ENCODE measurements at regions not wholly inside any gene's neighbourhood (a gene's known extent, or its start where the extent isn't known, plus 50 kb on each side); places are given as distances from the start of the nearest gene placed in this dataset.
A peak's percentile ranks its signal among the peaks of the same experiment; 100 is the strongest.

DNA sequence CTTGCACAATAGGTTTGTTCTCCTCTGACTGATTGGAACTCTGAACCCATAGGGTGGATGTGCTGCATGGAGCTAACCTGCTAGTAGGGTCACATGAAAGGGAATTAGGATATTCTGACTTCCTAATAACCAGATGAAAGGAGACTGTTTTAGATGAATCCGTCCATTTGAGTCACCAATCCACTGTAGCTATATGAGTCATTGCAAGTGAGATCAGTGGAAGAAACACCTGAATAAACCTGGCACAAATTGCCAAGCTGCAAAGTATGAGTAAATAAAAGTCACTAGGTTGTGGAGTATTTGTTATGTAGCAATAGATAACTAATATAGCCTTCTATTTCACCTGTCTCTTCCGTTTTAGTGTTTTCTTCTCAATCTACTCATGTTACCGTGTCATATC is 584.4 kb downstream of the PDCD6IP start:
- ChIA-PET POLR2A (no interaction called here), CTCF (no interaction called here)
- H3K4me3 ChIP-seq (ENCODE audit: control insufficient read depth in 1 of 7, extremely low read depth in 1 of 7, insufficient read depth in 4 of 7, low read depth in 2 of 7, low read length in 6 of 7), result no peak overlapping the region
- no peaks in the 10 kb centered on the region for H3K4me1 ChIP-seq (ENCODE audit: control extremely low read depth in 1 of 4, control insufficient read depth in 4 of 4, insufficient read depth in 4 of 4, low read length in 3 of 4)
- no peaks in the 10 kb centered on the region for H3K9me3 ChIP-seq (ENCODE audit: control extremely low read depth in 1 of 5, control insufficient read depth in 4 of 5, insufficient read depth in 2 of 5, low read depth in 1 of 5, low read length in 4 of 5)
- no peak overlapping the region for H3K27ac ChIP-seq (ENCODE audit: insufficient read depth in 1 of 2, low read depth in 1 of 2, low read length in 2 of 2, poor library complexity in 1 of 2, severe bottlenecking in 2 of 2)
- no peak for DNase-seq
- no peaks in the 10 kb centered on the region for H3K36me3 ChIP-seq (ENCODE audit: control insufficient read depth in 4 of 4, insufficient read depth in 4 of 4, low read length in 3 of 4)
- WGBS (ENCODE audit: insufficient coverage), result 96% methylated on average over 2 of the region's 3 CpGs
- no peaks in the 10 kb centered on the region for H3K27me3 ChIP-seq (replicated peaks in 2 of 5; ENCODE audit: control insufficient read depth in 4 of 5, insufficient read depth in 5 of 5, low read length in 4 of 5)

DNA sequence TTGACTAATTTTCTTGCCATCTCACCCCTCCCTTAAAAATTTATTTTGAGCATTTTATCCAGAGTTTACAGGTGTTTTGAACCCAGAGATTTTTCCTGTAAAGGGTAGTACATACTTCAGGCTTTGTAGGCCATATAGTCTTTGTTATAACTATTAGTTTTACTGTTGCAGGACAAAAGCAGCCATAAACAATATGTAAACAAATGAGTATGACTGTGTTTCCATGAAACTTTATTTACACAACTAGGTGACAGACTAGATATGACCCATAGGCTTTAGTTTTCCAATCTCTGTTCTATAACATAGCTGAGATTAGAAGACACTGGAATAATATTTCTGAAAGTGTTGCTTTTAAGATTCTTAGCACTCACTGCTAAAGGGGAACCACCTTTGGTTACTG is 587.9 kb downstream of the PDCD6IP start:
- ChIA-PET CTCF (no interaction called here), POLR2A (no interaction called here)
- Histone ChIP-seq H3K36me3 (ENCODE audit: control insufficient read depth in 4 of 4, insufficient read depth in 4 of 4, low read length in 3 of 4) (no peaks in the 10 kb centered on the region), H3K27ac (ENCODE audit: insufficient read depth in 1 of 2, low read depth in 1 of 2, low read length in 2 of 2, poor library complexity in 1 of 2, severe bottlenecking in 2 of 2) (no peak overlapping the region), H3K4me3 (ENCODE audit: control insufficient read depth in 1 of 7, extremely low read depth in 1 of 7, insufficient read depth in 4 of 7, low read depth in 2 of 7, low read length in 6 of 7) (no peak overlapping the region), H3K4me1 (ENCODE audit: control extremely low read depth in 1 of 4, control insufficient read depth in 4 of 4, insufficient read depth in 4 of 4, low read length in 3 of 4) (no peaks in the 10 kb centered on the region), H3K9me3 (ENCODE audit: control extremely low read depth in 1 of 5, control insufficient read depth in 4 of 5, insufficient read depth in 2 of 5, low read depth in 1 of 5, low read length in 4 of 5) (no peaks in the 10 kb centered on the region), H3K27me3 (replicated peaks in 2 of 5; ENCODE audit: control insufficient read depth in 4 of 5, insufficient read depth in 5 of 5, low read length in 4 of 5) (no peaks in the 10 kb centered on the region)
- DNase-seq, result no peak

DNA sequence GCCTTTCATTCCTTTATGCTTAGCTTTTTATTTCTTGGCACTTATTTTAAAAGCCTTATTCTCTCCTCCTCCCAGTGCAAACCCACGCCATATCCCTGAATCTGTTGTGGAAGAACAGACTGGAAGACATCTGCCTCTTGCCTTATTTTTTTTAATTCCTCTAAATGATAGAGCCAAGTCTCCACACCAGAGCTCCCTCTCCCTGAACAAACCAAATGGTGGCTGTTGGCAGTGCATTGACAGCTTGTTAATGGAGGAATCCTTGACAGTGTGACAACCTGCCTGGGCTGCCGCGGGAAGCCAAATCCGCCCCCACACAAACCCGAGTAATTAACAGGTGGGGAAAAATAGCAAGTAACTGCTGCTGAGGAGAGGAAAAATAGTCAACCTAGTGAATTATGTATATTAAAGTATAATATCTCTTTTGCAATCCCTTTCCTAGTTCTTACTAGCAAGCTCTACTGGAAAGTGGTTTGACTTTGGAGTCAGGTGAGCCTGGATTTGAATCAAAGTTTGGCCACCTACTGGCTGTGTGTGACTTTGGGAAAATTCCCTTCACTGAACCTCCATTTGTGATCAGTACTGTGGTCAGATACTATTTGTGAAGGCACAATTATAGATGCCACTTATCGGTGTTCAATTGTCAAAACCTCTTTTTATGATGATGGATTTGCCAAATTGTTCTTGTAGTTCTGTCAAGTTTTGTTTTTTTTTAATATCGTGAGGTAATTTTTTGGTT is 589.6 kb downstream of the PDCD6IP start:
- Histone ChIP-seq H3K27ac (ENCODE audit: insufficient read depth in 1 of 2, low read depth in 1 of 2, low read length in 2 of 2, poor library complexity in 1 of 2, severe bottlenecking in 2 of 2) (no peak overlapping the region), H3K4me3 (ENCODE audit: control insufficient read depth in 1 of 7, extremely low read depth in 1 of 7, insufficient read depth in 4 of 7, low read depth in 2 of 7, low read length in 6 of 7) (no peak overlapping the region), H3K36me3 (ENCODE audit: control insufficient read depth in 4 of 4, insufficient read depth in 4 of 4, low read length in 3 of 4) (no peaks in the 10 kb centered on the region), H3K4me1 (ENCODE audit: control extremely low read depth in 1 of 4, control insufficient read depth in 4 of 4, insufficient read depth in 4 of 4, low read length in 3 of 4) (no peaks in the 10 kb centered on the region), H3K9me3 (ENCODE audit: control extremely low read depth in 1 of 5, control insufficient read depth in 4 of 5, insufficient read depth in 2 of 5, low read depth in 1 of 5, low read length in 4 of 5) (peaks cover 0 to 3% (median 0%) of the 10 kb centered on the region in 5 experiments), H3K27me3 (replicated peaks in 2 of 5; ENCODE audit: control insufficient read depth in 4 of 5, insufficient read depth in 5 of 5, low read length in 4 of 5) (no peaks in the 10 kb centered on the region)
- DNase-seq, result no peak
- ChIA-PET CTCF (no interaction called here), POLR2A (no interaction called here)
- 93% methylated on average over 3 of the region's 7 CpGs for WGBS (ENCODE audit: insufficient coverage)

GRCh38 chr3:34388830-34389229 is 590.4 kb downstream of the PDCD6IP start:
- DNase-seq, result no peak
- WGBS (ENCODE audit: insufficient coverage), result no CpG with 5 or more reads among the region's 2 CpGs
- no peaks in the 10 kb centered on the region for H3K27me3 ChIP-seq (replicated peaks in 2 of 5; ENCODE audit: control insufficient read depth in 4 of 5, insufficient read depth in 5 of 5, low read length in 4 of 5)
- H3K27ac ChIP-seq (ENCODE audit: insufficient read depth in 1 of 2, low read depth in 1 of 2, low read length in 2 of 2, poor library complexity in 1 of 2, severe bottlenecking in 2 of 2), result no peak overlapping the region
- H3K9me3 ChIP-seq (ENCODE audit: control extremely low read depth in 1 of 5, control insufficient read depth in 4 of 5, insufficient read depth in 2 of 5, low read depth in 1 of 5, low read length in 4 of 5), result peaks cover 0 to 7% (median 0%) of the 10 kb centered on the region in 5 experiments
- ChIA-PET POLR2A (no interaction called here), CTCF (no interaction called here)
- no peak overlapping the region for H3K4me3 ChIP-seq (ENCODE audit: control insufficient read depth in 1 of 7, extremely low read depth in 1 of 7, insufficient read depth in 4 of 7, low read depth in 2 of 7, low read length in 6 of 7)
- no peaks in the 10 kb centered on the region for H3K36me3 ChIP-seq (ENCODE audit: control insufficient read depth in 4 of 4, insufficient read depth in 4 of 4, low read length in 3 of 4)
- no peaks in the 10 kb centered on the region for H3K4me1 ChIP-seq (ENCODE audit: control extremely low read depth in 1 of 4, control insufficient read depth in 4 of 4, insufficient read depth in 4 of 4, low read length in 3 of 4)

GRCh38 chr3:34394978-34395748 is 596.7 kb downstream of the PDCD6IP start:
- no peaks in the 10 kb centered on the region for H3K4me1 ChIP-seq (ENCODE audit: control extremely low read depth in 1 of 4, control insufficient read depth in 4 of 4, insufficient read depth in 4 of 4, low read length in 3 of 4)
- no peak overlapping the region for H3K4me3 ChIP-seq (ENCODE audit: control insufficient read depth in 1 of 7, extremely low read depth in 1 of 7, insufficient read depth in 4 of 7, low read depth in 2 of 7, low read length in 6 of 7)
- DNase-seq, result no peak
- POLR2A ChIA-PET, result no interaction called here
- H3K27ac ChIP-seq (ENCODE audit: insufficient read depth in 1 of 2, low read depth in 1 of 2, low read length in 2 of 2, poor library complexity in 1 of 2, severe bottlenecking in 2 of 2), result no peak overlapping the region
- CTCF ChIA-PET, result interaction anchor here (1.0 kb wide), 1 partner anchor 22 kb away, joined by 3 read pairs; no protein-coding TSS in a partner anchor
- no peaks in the 10 kb centered on the region for H3K27me3 ChIP-seq (replicated peaks in 2 of 5; ENCODE audit: control insufficient read depth in 4 of 5, insufficient read depth in 5 of 5, low read length in 4 of 5)
- peaks cover 0 to 11% (median 2%) of the 10 kb centered on the region in 5 experiments for H3K9me3 ChIP-seq (ENCODE audit: control extremely low read depth in 1 of 5, control insufficient read depth in 4 of 5, insufficient read depth in 2 of 5, low read depth in 1 of 5, low read length in 4 of 5)
- H3K36me3 ChIP-seq (ENCODE audit: control insufficient read depth in 4 of 4, insufficient read depth in 4 of 4, low read length in 3 of 4), result no peaks in the 10 kb centered on the region
- 100% methylated on average over 1 of the region's 2 CpGs for WGBS (ENCODE audit: insufficient coverage)

DNA sequence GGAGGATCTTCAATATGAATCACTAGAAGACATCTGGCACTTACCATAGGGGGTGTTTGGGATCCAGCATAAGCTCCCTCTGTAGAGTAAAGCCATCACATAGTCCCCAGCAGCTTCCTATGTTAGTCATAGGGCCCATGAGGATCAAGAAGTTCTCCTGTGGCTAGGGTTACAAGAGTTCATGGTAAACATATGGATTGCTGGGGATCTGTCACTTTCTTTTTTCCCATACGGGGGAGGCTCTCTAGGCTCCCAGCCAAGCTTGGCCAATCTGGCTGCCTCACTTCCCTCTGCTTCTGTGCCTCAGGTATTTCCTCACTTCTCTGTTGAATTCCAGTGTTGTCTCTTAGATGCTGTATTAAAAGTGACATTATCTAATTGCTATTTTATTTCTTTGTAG is 597.9 kb downstream of the PDCD6IP start:
- no peak overlapping the region for H3K4me3 ChIP-seq (ENCODE audit: control insufficient read depth in 1 of 7, extremely low read depth in 1 of 7, insufficient read depth in 4 of 7, low read depth in 2 of 7, low read length in 6 of 7)
- no peaks in the 10 kb centered on the region for H3K27me3 ChIP-seq (replicated peaks in 2 of 5; ENCODE audit: control insufficient read depth in 4 of 5, insufficient read depth in 5 of 5, low read length in 4 of 5)
- ChIA-PET CTCF (no interaction called here), POLR2A (no interaction called here)
- no peaks in the 10 kb centered on the region for H3K4me1 ChIP-seq (ENCODE audit: control extremely low read depth in 1 of 4, control insufficient read depth in 4 of 4, insufficient read depth in 4 of 4, low read length in 3 of 4)
- no peak overlapping the region for H3K27ac ChIP-seq (ENCODE audit: insufficient read depth in 1 of 2, low read depth in 1 of 2, low read length in 2 of 2, poor library complexity in 1 of 2, severe bottlenecking in 2 of 2)
- no peaks in the 10 kb centered on the region for H3K36me3 ChIP-seq (ENCODE audit: control insufficient read depth in 4 of 4, insufficient read depth in 4 of 4, low read length in 3 of 4)
- WGBS (ENCODE audit: insufficient coverage), result 71% methylated on average over 1 of the region's 1 CpG
- no peak for DNase-seq
- peaks cover 0 to 13% (median 3%) of the 10 kb centered on the region in 5 experiments for H3K9me3 ChIP-seq (ENCODE audit: control extremely low read depth in 1 of 5, control insufficient read depth in 4 of 5, insufficient read depth in 2 of 5, low read depth in 1 of 5, low read length in 4 of 5)

- H3K36me3 ChIP-seq (ENCODE audit: control insufficient read depth in 4 of 4, insufficient read depth in 4 of 4, low read length in 3 of 4), result no peaks in the 10 kb centered on the region
- CTCF ChIA-PET, result no interaction called here
- peak in 1 of 3 donors; percentile 20 for DNase-seq
- H3K27ac ChIP-seq (ENCODE audit: insufficient read depth in 1 of 2, low read depth in 1 of 2, low read length in 2 of 2, poor library complexity in 1 of 2, severe bottlenecking in 2 of 2), result no peak overlapping the region
- POLR2A ChIA-PET, result interaction anchor here (0.7 kb wide), 1 partner anchor 153 kb away, joined by 3 read pairs; no protein-coding TSS in a partner anchor
- peaks cover 0 to 16% (median 6%) of the 10 kb centered on the region in 5 experiments for H3K9me3 ChIP-seq (ENCODE audit: control extremely low read depth in 1 of 5, control insufficient read depth in 4 of 5, insufficient read depth in 2 of 5, low read depth in 1 of 5, low read length in 4 of 5)
- H3K4me3 ChIP-seq (ENCODE audit: control insufficient read depth in 1 of 7, extremely low read depth in 1 of 7, insufficient read depth in 4 of 7, low read depth in 2 of 7, low read length in 6 of 7), result no peak overlapping the region
- no peaks in the 10 kb centered on the region for H3K27me3 ChIP-seq (replicated peaks in 2 of 5; ENCODE audit: control insufficient read depth in 4 of 5, insufficient read depth in 5 of 5, low read length in 4 of 5)
- H3K4me1 ChIP-seq (ENCODE audit: control extremely low read depth in 1 of 4, control insufficient read depth in 4 of 4, insufficient read depth in 4 of 4, low read length in 3 of 4), result no peaks in the 10 kb centered on the region
These were observed 598.5 kb downstream of the PDCD6IP start for GRCh38 chr3:34396956-34397355.
